Osteoblast (primary cell): ENCODE measurements at regions not wholly inside any gene's neighbourhood (a gene's known extent, or its start where the extent isn't known, plus 50 kb on each side); places are given as distances from the start of the nearest gene placed in this dataset.
"Not testable (repeated sequence)": the region's sequence is repeated elsewhere in the genome, so short reads cannot be mapped to it uniquely, and the experiment has no call there.

Source experiments
- DNase-seq: peaks from one replicate; pipeline ENCODE4 v3.0.0; 2011; ENCODE audit warnings: low spot score, mixed read lengths; ENCODE audit not compliant: insufficient read length; ENCODE audit errors: missing footprints
- H2AFZ ChIP-seq: 2 replicates; pipeline ENCODE4 v1.6.0; 2011; ENCODE audit warnings: mild to moderate bottlenecking, low read length
- H3K27ac ChIP-seq: 2 replicates; pipeline ENCODE4 v1.5.1; 2011; ENCODE audit warnings: mild to moderate bottlenecking, low read depth, low read length, moderate library complexity
- H3K27me3 ChIP-seq: 2 replicates; pipeline ENCODE4 v1.6.0; 2012; ENCODE audit warnings: mild to moderate bottlenecking, control low read depth, inconsistent platforms, low read length, moderate library complexity; ENCODE audit not compliant: insufficient read depth
- H3K36me3 ChIP-seq: 2 replicates; pipeline ENCODE4 v1.5.1; 2011; ENCODE audit warnings: mild to moderate bottlenecking, low read length, control low read depth, moderate library complexity; ENCODE audit not compliant: insufficient read depth
- H3K4me1 ChIP-seq: 2 replicates; pipeline ENCODE4 v1.5.1; 2011; ENCODE audit warnings: mild to moderate bottlenecking, low read length, control low read depth, moderate library complexity; ENCODE audit not compliant: insufficient read depth
- H3K4me2 ChIP-seq: 2 replicates; pipeline ENCODE4 v1.6.0; 2011; ENCODE audit warnings: mild to moderate bottlenecking, low read length; ENCODE audit not compliant: insufficient read depth
- H3K4me3 ChIP-seq: fragments of 200-600 bp; sonication (generic); 3 replicates; pipeline ENCODE4 v1.5.1; 2012; ENCODE audit warnings: mild to moderate bottlenecking, low read length, inconsistent platforms; ENCODE audit not compliant: insufficient read depth
- H3K79me2 ChIP-seq: 2 replicates; pipeline ENCODE4 v1.6.0; 2012; ENCODE audit warnings: mild to moderate bottlenecking, low read length, control low read depth, inconsistent platforms; ENCODE audit not compliant: insufficient read depth
- H3K9me3 ChIP-seq: 2 replicates; pipeline ENCODE4 v1.5.1; 2011; ENCODE audit warnings: low read depth, low read length, control low read depth
- H4K20me1 ChIP-seq: 2 replicates; pipeline ENCODE4 v1.6.0; 2012; ENCODE audit warnings: mild to moderate bottlenecking, low read length, control low read depth; ENCODE audit not compliant: insufficient read depth
- CTCF ChIP-seq: IDR thresholded peaks from 2 replicates; pipeline ENCODE4 v1.5.1; 2011; ENCODE audit warnings: mild to moderate bottlenecking, low read depth, low read length, moderate library complexity; ENCODE audit errors: extremely low read depth

GRCh38 chr16:85529489-85530369 lies 83.4 kb upstream of the GSE1 start:
- no peak overlapping the region for H2AFZ ChIP-seq
- no peak overlapping the region for H3K27ac ChIP-seq
- DNase-seq: no peak
- H4K20me1 ChIP-seq: peaks cover 11% of the 10 kb centered on the region
- H3K36me3 ChIP-seq: no peaks in the 10 kb centered on the region
- peaks cover 10% of the 10 kb centered on the region for H3K4me1 ChIP-seq
- H3K79me2 ChIP-seq: no peaks in the 10 kb centered on the region
- H3K4me2 ChIP-seq: no peak overlapping the region
- no peak for TF ChIP-seq CTCF
- no peak overlapping the region for H3K4me3 ChIP-seq
- no peaks in the 10 kb centered on the region for H3K27me3 ChIP-seq
- no peaks in the 10 kb centered on the region for H3K9me3 ChIP-seq

GRCh38 chr16:85530370-85530739 lies 82.8 kb upstream of the GSE1 start:
- no peak overlapping the region for H3K4me3 ChIP-seq
- H3K4me2 ChIP-seq: no peak overlapping the region
- no peak for TF ChIP-seq CTCF
- no peak for DNase-seq
- peaks cover 4% of the 10 kb centered on the region for H3K4me1 ChIP-seq
- H3K79me2 ChIP-seq: no peaks in the 10 kb centered on the region
- no peaks in the 10 kb centered on the region for H3K27me3 ChIP-seq
- H2AFZ ChIP-seq: no peak overlapping the region
- no peak overlapping the region for H3K27ac ChIP-seq
- H3K36me3 ChIP-seq: no peaks in the 10 kb centered on the region
- H4K20me1 ChIP-seq: peaks cover 13% of the 10 kb centered on the region
- H3K9me3 ChIP-seq: no peaks in the 10 kb centered on the region

GRCh38 chr16:85531516-85531915 lies 81.6 kb upstream of the GSE1 start:
- H3K27me3 ChIP-seq: no peaks in the 10 kb centered on the region
- no peak overlapping the region for H3K4me2 ChIP-seq
- no peaks in the 10 kb centered on the region for H3K4me1 ChIP-seq
- H3K79me2 ChIP-seq: no peaks in the 10 kb centered on the region
- H3K9me3 ChIP-seq: no peaks in the 10 kb centered on the region
- H3K4me3 ChIP-seq: no peak overlapping the region
- DNase-seq: no peak
- H2AFZ ChIP-seq: no peak overlapping the region
- H3K27ac ChIP-seq: no peak overlapping the region
- no peaks in the 10 kb centered on the region for H3K36me3 ChIP-seq
- H4K20me1 ChIP-seq: peaks cover 8% of the 10 kb centered on the region
- TF ChIP-seq CTCF: no peak

GRCh38 chr16:85532147-85532546 lies 81.0 kb upstream of the GSE1 start:
- peaks cover 8% of the 10 kb centered on the region for H4K20me1 ChIP-seq
- no peak for DNase-seq
- H3K79me2 ChIP-seq: no peaks in the 10 kb centered on the region
- H3K4me2 ChIP-seq: no peak overlapping the region
- no peak overlapping the region for H3K27ac ChIP-seq
- no peak overlapping the region for H2AFZ ChIP-seq
- H3K36me3 ChIP-seq: no peaks in the 10 kb centered on the region
- no peaks in the 10 kb centered on the region for H3K9me3 ChIP-seq
- no peaks in the 10 kb centered on the region for H3K27me3 ChIP-seq
- H3K4me3 ChIP-seq: no peak overlapping the region
- TF ChIP-seq CTCF: no peak
- no peaks in the 10 kb centered on the region for H3K4me1 ChIP-seq

- H3K79me2 ChIP-seq, H3K27me3 ChIP-seq, H2AFZ ChIP-seq, DNase-seq, H3K4me2 ChIP-seq, H3K9me3 ChIP-seq, H3K36me3 ChIP-seq, H3K4me1 ChIP-seq, H3K27ac ChIP-seq, H4K20me1 ChIP-seq, H3K4me3 ChIP-seq: not testable (repeated sequence)
Observed at GRCh38 chr16:85533593-85533992, 79.5 kb upstream of the GSE1 start.
